T-helper 1 cell treated with Interleukin-12 subunit alpha and Interleukin-12 subunit beta and Interleukin-4 antibody, amounts not matched to agents 30 μg/mL and 1 μg/mL, for 36 hours (primary cell): ENCODE measurements at regions not wholly inside any gene's neighbourhood (a gene's known extent, or its start where the extent isn't known, plus 50 kb on each side); places are given as distances from the start of the nearest gene placed in this dataset.

Experiments
- H3K27ac Mint-ChIP-seq: one replicate; pipeline ENCODE4 v1.8.0; 2021; ENCODE audit warnings: mild to moderate bottlenecking, mixed read lengths
- H3K27me3 Mint-ChIP-seq: one replicate; pipeline ENCODE4 v1.8.0; 2021; ENCODE audit warnings: low read depth, mixed read lengths
- H3K36me3 Mint-ChIP-seq: one replicate; pipeline ENCODE4 v1.8.0; 2021; ENCODE audit warnings: low read depth, mixed read lengths
- H3K4me1 Mint-ChIP-seq: one replicate; pipeline ENCODE4 v1.8.0; 2021; ENCODE audit warnings: low read depth, mixed read lengths
- H3K4me3 Mint-ChIP-seq: one replicate; pipeline ENCODE4 v1.8.0; 2021; ENCODE audit warnings: mild to moderate bottlenecking, moderate library complexity, mixed read lengths
- H3K9me3 Mint-ChIP-seq: one replicate; pipeline ENCODE4 v1.8.0; 2021; ENCODE audit warnings: mixed read lengths

DNA sequence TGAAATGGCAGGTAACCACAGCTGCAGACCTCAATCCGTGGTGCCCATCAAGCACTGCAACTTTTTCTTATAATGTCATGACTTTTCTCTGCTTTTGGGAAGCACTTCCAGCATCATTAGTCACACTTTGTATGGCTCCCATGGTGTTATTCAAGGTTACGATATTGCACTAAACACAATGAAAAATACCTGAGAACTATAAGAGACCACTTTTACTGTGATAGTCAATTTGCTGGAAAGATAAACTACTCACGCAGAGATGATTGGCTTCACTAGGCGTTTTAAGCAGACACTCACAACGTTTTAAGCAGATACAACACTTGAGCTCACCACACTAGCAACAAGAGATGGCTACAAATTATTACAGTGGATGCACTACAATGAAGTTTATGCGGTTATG lies 103.2 kb upstream of the CHRM3 start:
- Mint-ChIP-seq H3K27ac (no peak overlapping the region), H3K36me3 (no peaks in the 10 kb centered on the region), H3K4me1 (no peaks in the 10 kb centered on the region), H3K9me3 (no peaks in the 10 kb centered on the region), H3K4me3 (no peak overlapping the region), H3K27me3 (no peaks in the 10 kb centered on the region)

DNA sequence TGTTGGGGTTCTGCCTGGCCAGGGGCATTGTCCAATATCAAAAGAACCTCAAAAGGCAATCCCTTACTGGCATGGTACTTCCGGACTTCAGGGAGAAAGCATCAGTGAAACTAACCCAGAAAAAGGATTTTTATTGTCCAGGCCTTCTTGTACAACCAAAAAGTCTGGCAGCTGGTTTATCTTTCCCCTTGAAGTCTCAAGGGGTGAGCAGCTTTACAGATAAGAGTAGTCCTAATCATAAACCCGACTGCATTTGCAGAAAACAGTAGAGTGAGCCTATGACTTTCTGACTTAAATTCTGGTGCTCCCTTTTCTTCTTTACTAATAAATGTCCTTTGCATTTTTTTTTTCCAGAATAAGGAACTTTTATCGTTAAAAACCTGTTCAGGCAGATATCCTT lies 104.0 kb upstream of the CHRM3 start:
- Mint-ChIP-seq H3K27me3 (no peaks in the 10 kb centered on the region), H3K27ac (no peak overlapping the region), H3K4me1 (no peaks in the 10 kb centered on the region), H3K4me3 (no peak overlapping the region), H3K36me3 (no peaks in the 10 kb centered on the region), H3K9me3 (no peaks in the 10 kb centered on the region)

DNA sequence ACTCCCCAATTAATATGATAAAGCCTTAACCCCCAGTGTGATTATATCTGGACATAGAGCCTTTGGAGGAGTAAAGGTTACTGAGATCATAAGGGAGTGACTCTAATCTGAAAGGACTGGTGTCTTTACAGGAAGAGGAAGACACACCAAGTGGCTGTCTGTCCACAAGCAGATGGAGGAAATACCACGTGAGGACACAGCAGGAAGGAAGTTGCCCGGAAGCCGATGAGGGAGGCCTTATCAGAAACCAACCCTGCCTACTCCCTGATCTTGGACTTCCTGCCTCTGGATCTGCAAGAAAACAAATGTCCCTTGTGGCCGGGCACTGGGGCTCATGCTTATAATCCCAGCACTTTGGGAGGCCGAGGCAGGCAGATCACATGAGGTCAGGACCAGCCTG lies 110.3 kb upstream of the CHRM3 start:
- H3K4me3 Mint-ChIP-seq, result no peak overlapping the region
- H3K36me3 Mint-ChIP-seq, result no peaks in the 10 kb centered on the region
- H3K27me3 Mint-ChIP-seq, result no peaks in the 10 kb centered on the region
- H3K27ac Mint-ChIP-seq, result no peak overlapping the region
- H3K9me3 Mint-ChIP-seq, result peaks cover 6% of the 10 kb centered on the region
- H3K4me1 Mint-ChIP-seq, result no peaks in the 10 kb centered on the region

- no peaks in the 10 kb centered on the region for H3K4me1 Mint-ChIP-seq
- no peaks in the 10 kb centered on the region for H3K27me3 Mint-ChIP-seq
- H3K4me3 Mint-ChIP-seq, result no peak overlapping the region
- no peak overlapping the region for H3K27ac Mint-ChIP-seq
- no peaks in the 10 kb centered on the region for H3K36me3 Mint-ChIP-seq
- peaks cover 6% of the 10 kb centered on the region for H3K9me3 Mint-ChIP-seq
These were observed 112.0 kb upstream of the CHRM3 start for GRCh38 chr1:239274242-239274830.

- Mint-ChIP-seq H3K4me3 (no peak overlapping the region), H3K9me3 (peaks cover 6% of the 10 kb centered on the region), H3K27me3 (no peaks in the 10 kb centered on the region), H3K27ac (no peak overlapping the region), H3K36me3 (no peaks in the 10 kb centered on the region), H3K4me1 (no peaks in the 10 kb centered on the region)
These were observed 115.9 kb upstream of the CHRM3 start for GRCh38 chr1:239270509-239270908.

GRCh38 chr1:239269706-239270105 lies 116.7 kb upstream of the CHRM3 start:
- no peak overlapping the region for H3K27ac Mint-ChIP-seq
- peaks cover 6% of the 10 kb centered on the region for H3K9me3 Mint-ChIP-seq
- no peaks in the 10 kb centered on the region for H3K4me1 Mint-ChIP-seq
- H3K36me3 Mint-ChIP-seq, result no peaks in the 10 kb centered on the region
- no peaks in the 10 kb centered on the region for H3K27me3 Mint-ChIP-seq
- H3K4me3 Mint-ChIP-seq, result no peak overlapping the region

DNA sequence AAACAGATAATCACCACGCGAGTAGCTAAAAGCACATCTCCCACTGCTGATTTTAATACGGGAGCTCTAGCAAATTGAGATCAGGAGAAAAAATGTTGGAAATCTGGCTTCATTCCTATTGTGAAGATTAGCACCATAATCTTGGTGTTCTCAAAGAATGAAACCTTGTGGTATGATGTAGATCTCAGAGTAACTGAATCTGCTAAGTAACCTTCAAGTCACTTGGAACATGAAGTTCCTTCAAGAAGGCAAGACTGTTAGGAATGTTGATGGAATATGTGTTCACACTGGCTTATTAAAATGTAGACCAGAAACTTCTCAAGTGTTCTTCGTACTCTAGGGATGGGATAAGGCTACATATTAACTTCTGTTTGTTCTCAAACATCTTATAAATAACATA lies 117.4 kb upstream of the CHRM3 start:
- Mint-ChIP-seq H3K4me3 (no peak overlapping the region), H3K27ac (no peak overlapping the region), H3K9me3 (peaks cover 6% of the 10 kb centered on the region), H3K27me3 (no peaks in the 10 kb centered on the region), H3K36me3 (no peaks in the 10 kb centered on the region), H3K4me1 (no peaks in the 10 kb centered on the region)

DNA sequence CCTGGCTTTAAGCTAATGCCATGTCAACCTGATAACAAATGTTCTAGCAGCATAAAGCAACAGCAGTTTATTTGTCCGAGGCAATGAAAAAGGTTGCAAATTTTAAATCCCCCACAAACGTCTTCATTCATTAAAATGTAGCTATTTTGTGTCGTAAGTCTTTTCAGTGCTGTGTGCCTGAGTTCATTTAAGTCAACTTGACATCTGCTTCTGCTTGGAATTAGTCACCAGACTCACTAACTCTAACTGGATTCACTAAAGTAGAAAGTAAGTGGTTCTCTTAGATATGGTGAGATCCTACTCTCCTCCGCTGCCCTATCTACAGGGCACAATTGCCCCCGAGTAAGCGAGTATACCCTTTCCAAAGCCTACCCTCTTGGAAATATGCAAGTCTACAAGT lies 118.4 kb upstream of the CHRM3 start:
- H3K4me3 Mint-ChIP-seq, result no peak overlapping the region
- no peaks in the 10 kb centered on the region for H3K27me3 Mint-ChIP-seq
- peaks cover 6% of the 10 kb centered on the region for H3K9me3 Mint-ChIP-seq
- H3K27ac Mint-ChIP-seq, result no peak overlapping the region
- no peaks in the 10 kb centered on the region for H3K4me1 Mint-ChIP-seq
- no peaks in the 10 kb centered on the region for H3K36me3 Mint-ChIP-seq

DNA sequence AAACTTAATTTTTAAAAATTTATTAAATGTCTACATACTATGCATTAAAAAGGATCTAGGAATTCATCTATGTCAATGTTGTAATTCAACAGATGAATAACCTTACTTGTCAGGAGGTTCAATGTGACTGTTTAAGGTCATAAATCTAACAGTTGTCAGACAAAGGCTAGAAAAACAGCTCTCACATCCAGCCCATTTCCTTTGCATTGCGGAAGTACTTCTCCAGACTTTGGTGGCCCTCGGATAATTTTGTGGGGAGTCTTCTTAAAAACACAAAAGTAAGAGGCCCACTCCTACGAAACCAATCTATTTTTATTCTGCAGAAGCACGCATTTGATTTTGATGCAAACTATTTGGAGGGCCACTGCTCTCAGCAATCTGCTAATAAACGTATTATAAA lies 122.6 kb upstream of the CHRM3 start:
- H3K4me3 Mint-ChIP-seq, result no peak overlapping the region
- no peaks in the 10 kb centered on the region for H3K27me3 Mint-ChIP-seq
- no peak overlapping the region for H3K27ac Mint-ChIP-seq
- H3K9me3 Mint-ChIP-seq, result no peaks in the 10 kb centered on the region
- H3K36me3 Mint-ChIP-seq, result no peaks in the 10 kb centered on the region
- no peaks in the 10 kb centered on the region for H3K4me1 Mint-ChIP-seq

- Mint-ChIP-seq H3K4me1 (no peaks in the 10 kb centered on the region), H3K36me3 (no peaks in the 10 kb centered on the region), H3K27me3 (no peaks in the 10 kb centered on the region), H3K9me3 (no peaks in the 10 kb centered on the region), H3K27ac (no peak overlapping the region), H3K4me3 (no peak overlapping the region)
These were observed 123.8 kb upstream of the CHRM3 start for GRCh38 chr1:239262538-239262937.

DNA sequence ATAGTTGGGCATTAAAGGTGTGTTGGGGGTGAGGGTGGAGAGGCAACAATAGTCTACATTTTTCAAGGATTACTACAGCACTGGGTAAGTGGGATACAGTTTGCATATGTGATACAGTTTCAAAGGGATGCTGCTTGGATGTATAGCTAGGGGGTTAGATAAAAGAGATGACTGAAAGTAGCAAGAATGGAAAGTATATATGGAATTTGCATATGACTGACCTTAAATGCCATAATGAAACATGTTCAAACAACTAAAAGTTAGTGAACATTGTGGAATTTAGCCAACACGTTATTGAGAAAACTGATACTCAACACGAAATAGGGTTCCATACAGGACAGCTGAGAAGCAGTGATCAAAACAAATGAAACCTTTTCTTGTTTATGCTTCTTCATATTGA lies 124.8 kb upstream of the CHRM3 start:
- no peaks in the 10 kb centered on the region for H3K36me3 Mint-ChIP-seq
- no peak overlapping the region for H3K4me3 Mint-ChIP-seq
- no peaks in the 10 kb centered on the region for H3K4me1 Mint-ChIP-seq
- no peaks in the 10 kb centered on the region for H3K9me3 Mint-ChIP-seq
- no peak overlapping the region for H3K27ac Mint-ChIP-seq
- no peaks in the 10 kb centered on the region for H3K27me3 Mint-ChIP-seq

GRCh38 chr1:239260842-239261241 lies 125.5 kb upstream of the CHRM3 start:
- Mint-ChIP-seq H3K9me3 (no peaks in the 10 kb centered on the region), H3K4me3 (no peak overlapping the region), H3K27ac (no peak overlapping the region), H3K4me1 (no peaks in the 10 kb centered on the region), H3K36me3 (no peaks in the 10 kb centered on the region), H3K27me3 (no peaks in the 10 kb centered on the region)

DNA sequence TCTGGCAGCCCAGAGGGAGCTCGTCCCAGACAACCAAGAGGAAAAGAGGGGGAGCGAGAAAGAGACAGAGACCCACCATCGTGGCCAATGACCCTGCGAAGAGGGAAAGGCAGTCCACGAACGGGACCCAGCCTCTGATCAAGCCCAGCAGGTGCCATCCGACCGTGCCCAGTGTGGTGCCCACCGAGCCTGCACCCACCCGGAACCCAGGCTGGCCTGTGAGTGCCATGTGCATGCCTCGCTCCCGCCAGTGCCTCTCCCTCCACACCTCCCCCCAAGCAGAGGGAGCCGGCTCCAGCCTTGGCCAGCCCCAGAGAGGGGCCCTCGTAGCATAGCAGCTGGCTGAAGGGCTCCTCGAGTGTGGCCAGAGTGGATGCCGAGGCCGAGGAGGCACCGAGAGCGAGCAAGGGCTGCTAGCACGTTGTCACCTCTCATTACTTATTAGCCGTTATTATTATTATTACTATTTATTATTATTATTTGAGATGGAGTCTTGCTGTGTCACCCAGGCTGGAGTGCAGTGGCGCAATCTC lies 130.7 kb upstream of the CHRM3 start:
- H3K9me3 Mint-ChIP-seq, result no peaks in the 10 kb centered on the region
- H3K4me3 Mint-ChIP-seq, result no peak overlapping the region
- no peaks in the 10 kb centered on the region for H3K27me3 Mint-ChIP-seq
- no peaks in the 10 kb centered on the region for H3K36me3 Mint-ChIP-seq
- no peak overlapping the region for H3K27ac Mint-ChIP-seq
- H3K4me1 Mint-ChIP-seq, result no peaks in the 10 kb centered on the region

- Mint-ChIP-seq H3K36me3 (no peaks in the 10 kb centered on the region), H3K4me3 (no peak overlapping the region), H3K27ac (no peak overlapping the region)
These were observed 131.4 kb upstream of the CHRM3 start for GRCh38 chr1:239254999-239255398.

DNA sequence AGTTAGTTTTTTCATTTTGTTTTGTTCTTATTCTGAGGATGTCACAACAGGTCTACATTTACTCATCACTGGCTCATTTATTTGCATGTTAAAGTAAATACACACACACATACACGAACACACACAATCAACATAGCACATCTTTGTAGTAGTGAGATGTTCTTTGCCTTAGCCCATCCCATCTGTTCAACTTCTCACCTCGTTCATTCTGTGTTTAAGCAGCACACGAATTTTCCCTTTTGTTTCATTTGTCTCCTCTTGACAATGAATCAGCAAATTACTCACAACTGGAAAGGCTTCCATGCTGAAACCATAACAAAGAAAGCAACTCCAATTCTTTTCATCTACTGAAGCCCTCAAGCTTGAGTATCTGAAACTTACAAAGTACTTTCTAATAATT lies 133.3 kb upstream of the CHRM3 start:
- no peaks in the 10 kb centered on the region for H3K36me3 Mint-ChIP-seq
- no peaks in the 10 kb centered on the region for H3K4me1 Mint-ChIP-seq
- H3K27ac Mint-ChIP-seq, result no peak overlapping the region
- H3K9me3 Mint-ChIP-seq, result no peaks in the 10 kb centered on the region
- H3K27me3 Mint-ChIP-seq, result no peaks in the 10 kb centered on the region
- H3K4me3 Mint-ChIP-seq, result no peak overlapping the region

More at GRCh38 chr1:239254999-239255398, 131.4 kb upstream of the CHRM3 start:
- H3K27me3 Mint-ChIP-seq, result no peaks in the 10 kb centered on the region
- H3K9me3 Mint-ChIP-seq, result no peaks in the 10 kb centered on the region
- no peaks in the 10 kb centered on the region for H3K4me1 Mint-ChIP-seq
